ENCODE measurements at regions not wholly inside any gene's neighbourhood (a gene's known extent, or its start where the extent isn't known, plus 50 kb on each side); places are given as distances from the start of the nearest gene placed in this dataset.

DNA sequence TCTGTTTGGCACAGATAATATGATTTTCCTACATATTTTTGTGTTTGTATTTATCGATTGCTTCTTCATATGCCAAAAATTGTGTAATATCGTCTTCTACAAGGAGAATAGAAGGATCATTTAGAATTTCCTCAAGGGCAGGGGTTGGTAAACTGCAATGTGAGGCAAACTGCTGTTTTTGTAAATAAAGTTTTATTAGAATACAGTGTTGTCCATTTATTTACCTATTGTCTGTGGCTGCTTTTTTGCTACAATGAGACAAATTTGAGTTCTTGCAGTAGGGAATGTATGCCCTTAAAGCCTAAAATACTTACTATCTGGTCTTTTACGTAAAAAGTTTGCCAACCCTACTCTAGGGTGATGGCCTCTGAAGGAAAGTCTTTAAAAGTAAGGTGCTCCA lies 509.5 kb downstream of the TMEM114 start (continued):
- TF ChIP-seq, protein P1, sequence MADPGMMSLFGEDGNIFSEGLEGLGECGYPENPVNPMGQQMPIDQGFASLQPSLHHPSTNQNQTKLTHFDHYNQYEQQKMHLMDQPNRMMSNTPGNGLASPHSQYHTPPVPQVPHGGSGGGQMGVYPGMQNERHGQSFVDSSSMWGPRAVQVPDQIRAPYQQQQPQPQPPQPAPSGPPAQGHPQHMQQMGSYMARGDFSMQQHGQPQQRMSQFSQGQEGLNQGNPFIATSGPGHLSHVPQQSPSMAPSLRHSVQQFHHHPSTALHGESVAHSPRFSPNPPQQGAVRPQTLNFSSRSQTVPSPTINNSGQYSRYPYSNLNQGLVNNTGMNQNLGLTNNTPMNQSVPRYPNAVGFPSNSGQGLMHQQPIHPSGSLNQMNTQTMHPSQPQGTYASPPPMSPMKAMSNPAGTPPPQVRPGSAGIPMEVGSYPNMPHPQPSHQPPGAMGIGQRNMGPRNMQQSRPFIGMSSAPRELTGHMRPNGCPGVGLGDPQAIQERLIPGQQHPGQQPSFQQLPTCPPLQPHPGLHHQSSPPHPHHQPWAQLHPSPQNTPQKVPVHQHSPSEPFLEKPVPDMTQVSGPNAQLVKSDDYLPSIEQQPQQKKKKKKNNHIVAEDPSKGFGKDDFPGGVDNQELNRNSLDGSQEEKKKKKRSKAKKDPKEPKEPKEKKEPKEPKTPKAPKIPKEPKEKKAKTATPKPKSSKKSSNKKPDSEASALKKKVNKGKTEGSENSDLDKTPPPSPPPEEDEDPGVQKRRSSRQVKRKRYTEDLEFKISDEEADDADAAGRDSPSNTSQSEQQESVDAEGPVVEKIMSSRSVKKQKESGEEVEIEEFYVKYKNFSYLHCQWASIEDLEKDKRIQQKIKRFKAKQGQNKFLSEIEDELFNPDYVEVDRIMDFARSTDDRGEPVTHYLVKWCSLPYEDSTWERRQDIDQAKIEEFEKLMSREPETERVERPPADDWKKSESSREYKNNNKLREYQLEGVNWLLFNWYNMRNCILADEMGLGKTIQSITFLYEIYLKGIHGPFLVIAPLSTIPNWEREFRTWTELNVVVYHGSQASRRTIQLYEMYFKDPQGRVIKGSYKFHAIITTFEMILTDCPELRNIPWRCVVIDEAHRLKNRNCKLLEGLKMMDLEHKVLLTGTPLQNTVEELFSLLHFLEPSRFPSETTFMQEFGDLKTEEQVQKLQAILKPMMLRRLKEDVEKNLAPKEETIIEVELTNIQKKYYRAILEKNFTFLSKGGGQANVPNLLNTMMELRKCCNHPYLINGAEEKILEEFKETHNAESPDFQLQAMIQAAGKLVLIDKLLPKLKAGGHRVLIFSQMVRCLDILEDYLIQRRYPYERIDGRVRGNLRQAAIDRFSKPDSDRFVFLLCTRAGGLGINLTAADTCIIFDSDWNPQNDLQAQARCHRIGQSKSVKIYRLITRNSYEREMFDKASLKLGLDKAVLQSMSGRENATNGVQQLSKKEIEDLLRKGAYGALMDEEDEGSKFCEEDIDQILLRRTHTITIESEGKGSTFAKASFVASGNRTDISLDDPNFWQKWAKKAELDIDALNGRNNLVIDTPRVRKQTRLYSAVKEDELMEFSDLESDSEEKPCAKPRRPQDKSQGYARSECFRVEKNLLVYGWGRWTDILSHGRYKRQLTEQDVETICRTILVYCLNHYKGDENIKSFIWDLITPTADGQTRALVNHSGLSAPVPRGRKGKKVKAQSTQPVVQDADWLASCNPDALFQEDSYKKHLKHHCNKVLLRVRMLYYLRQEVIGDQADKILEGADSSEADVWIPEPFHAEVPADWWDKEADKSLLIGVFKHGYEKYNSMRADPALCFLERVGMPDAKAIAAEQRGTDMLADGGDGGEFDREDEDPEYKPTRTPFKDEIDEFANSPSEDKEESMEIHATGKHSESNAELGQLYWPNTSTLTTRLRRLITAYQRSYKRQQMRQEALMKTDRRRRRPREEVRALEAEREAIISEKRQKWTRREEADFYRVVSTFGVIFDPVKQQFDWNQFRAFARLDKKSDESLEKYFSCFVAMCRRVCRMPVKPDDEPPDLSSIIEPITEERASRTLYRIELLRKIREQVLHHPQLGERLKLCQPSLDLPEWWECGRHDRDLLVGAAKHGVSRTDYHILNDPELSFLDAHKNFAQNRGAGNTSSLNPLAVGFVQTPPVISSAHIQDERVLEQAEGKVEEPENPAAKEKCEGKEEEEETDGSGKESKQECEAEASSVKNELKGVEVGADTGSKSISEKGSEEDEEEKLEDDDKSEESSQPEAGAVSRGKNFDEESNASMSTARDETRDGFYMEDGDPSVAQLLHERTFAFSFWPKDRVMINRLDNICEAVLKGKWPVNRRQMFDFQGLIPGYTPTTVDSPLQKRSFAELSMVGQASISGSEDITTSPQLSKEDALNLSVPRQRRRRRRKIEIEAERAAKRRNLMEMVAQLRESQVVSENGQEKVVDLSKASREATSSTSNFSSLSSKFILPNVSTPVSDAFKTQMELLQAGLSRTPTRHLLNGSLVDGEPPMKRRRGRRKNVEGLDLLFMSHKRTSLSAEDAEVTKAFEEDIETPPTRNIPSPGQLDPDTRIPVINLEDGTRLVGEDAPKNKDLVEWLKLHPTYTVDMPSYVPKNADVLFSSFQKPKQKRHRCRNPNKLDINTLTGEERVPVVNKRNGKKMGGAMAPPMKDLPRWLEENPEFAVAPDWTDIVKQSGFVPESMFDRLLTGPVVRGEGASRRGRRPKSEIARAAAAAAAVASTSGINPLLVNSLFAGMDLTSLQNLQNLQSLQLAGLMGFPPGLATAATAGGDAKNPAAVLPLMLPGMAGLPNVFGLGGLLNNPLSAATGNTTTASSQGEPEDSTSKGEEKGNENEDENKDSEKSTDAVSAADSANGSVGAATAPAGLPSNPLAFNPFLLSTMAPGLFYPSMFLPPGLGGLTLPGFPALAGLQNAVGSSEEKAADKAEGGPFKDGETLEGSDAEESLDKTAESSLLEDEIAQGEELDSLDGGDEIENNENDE (IDR thresholded peaks at IDR 0.05; ENCODE audit: insufficient replicate concordance, low read length): no peak
- TF ChIP-seq SAP30 (IDR thresholded peaks at IDR 0.05; ENCODE audit: insufficient read depth, insufficient replicate concordance, low read length): no peak
- TF ChIP-seq SIN3A (conservative IDR thresholded peaks at IDR 0.05 in 1 of 2, IDR thresholded peaks at IDR 0.05 in 1 of 2; ENCODE audit: low read depth in 1 of 2, low read length in 2 of 2): no peak
- TF ChIP-seq MAFK (IDR thresholded peaks at IDR 0.05; ENCODE audit: low read depth, low read length): no peak
- no peak for TF ChIP-seq SP4 (IDR thresholded peaks at IDR 0.05; ENCODE audit: low read length)
